ENCODE measurements at regions not wholly inside any gene's neighbourhood (a gene's known extent, or its start where the extent isn't known, plus 50 kb on each side); places are given as distances from the start of the nearest gene placed in this dataset.

DNA sequence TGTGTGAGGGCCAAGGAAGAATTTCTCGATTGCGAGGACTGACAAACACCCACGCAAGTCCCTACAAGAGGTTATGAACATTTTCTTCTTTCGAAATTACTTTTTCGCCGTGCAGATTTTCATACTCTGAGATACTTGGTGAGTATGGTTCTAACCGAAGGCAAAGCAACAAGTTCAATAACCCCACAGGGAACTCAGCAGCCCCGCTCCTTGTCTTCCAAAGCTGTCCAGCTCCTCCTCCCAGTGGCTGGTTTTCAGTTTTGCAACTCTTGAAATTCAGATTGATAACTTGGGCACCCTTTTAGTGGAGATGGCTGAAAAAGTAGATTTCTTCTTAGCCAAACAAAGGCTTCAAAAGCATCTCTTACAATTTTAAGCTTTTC is 154.4 kb downstream of the SETD4 start:
- no peak overlapping the region for H3K4me3 ChIP-seq (ENCODE audit: low read depth, low read length)
- TF ChIP-seq, protein P1, sequence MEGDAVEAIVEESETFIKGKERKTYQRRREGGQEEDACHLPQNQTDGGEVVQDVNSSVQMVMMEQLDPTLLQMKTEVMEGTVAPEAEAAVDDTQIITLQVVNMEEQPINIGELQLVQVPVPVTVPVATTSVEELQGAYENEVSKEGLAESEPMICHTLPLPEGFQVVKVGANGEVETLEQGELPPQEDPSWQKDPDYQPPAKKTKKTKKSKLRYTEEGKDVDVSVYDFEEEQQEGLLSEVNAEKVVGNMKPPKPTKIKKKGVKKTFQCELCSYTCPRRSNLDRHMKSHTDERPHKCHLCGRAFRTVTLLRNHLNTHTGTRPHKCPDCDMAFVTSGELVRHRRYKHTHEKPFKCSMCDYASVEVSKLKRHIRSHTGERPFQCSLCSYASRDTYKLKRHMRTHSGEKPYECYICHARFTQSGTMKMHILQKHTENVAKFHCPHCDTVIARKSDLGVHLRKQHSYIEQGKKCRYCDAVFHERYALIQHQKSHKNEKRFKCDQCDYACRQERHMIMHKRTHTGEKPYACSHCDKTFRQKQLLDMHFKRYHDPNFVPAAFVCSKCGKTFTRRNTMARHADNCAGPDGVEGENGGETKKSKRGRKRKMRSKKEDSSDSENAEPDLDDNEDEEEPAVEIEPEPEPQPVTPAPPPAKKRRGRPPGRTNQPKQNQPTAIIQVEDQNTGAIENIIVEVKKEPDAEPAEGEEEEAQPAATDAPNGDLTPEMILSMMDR (IDR thresholded peaks at IDR 0.05; ENCODE audit: insufficient read depth, low read depth, low read length) = no peak
- DNase-seq (ENCODE audit: low read depth) = no peak

DNA sequence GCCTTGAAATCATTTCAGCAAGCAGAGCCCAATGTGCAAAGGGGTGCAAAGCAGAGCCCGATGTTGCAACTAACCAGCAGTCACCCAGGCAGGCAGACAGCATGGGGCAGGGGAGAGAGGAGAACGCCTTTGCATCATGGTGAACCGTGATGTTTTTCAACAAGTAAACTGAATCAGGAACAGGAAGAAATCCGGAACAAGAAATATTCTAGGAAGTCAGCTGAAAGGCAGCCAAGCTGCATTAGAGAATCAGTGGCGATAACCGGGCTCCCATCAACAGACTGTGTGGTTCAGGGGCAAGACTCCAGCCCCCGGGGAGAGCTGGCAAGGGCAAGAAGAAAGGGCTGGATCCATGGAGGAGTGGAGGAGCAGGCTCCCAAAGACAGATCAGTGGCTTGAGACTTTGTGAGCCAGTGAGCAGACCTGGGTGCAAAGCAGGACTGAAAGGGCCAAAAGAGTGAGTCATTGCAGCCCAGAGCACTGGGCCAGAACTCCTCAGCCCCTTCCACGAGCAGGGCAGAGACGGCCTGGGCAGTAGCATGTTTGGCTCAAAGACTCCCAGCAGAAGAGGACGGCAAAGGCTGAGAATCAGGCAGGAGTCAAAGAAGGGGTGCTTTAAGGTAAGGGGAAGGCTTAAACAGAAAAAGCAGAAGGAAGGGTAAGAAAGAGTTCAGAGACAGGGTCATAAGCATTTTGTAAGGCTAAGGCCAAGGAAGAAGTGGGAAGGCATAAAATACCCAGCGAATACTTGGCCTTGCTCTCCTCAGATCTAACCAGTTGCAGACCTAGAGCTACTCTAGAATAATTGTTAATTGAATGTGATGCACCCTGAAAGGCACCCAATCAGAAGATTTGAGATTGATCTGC is 155.0 kb downstream of the SETD4 start:
- TF ChIP-seq, protein P1 (IDR thresholded peaks at IDR 0.05; ENCODE audit: insufficient read depth, low read depth, low read length) = no peak
- DNase-seq (ENCODE audit: low read depth) = no peak
- no peak overlapping the region for H3K4me3 ChIP-seq (ENCODE audit: low read depth, low read length)

DNA sequence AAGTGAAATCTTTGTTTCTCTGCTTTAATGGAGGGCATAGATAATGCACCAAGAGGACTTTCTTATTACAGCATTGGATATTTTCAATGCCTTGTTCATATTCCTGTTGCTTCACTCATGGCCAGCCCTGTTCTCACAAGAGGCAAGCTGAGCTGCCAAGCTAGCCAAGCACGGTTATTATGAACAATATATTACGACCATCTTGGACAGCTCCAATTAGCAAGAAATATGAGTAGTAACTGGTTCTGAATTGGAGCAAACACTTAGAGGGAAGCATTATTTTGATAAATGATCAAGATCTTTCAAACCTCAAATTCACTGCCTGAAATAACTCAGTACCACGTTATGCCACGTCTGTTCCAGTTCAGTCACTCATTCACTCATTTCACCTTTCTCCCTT is 159.8 kb downstream of the SETD4 start:
- no peak for DNase-seq (ENCODE audit: low read depth)
- TF ChIP-seq, protein P1 (IDR thresholded peaks at IDR 0.05; ENCODE audit: insufficient read depth, low read depth, low read length) = no peak
- H3K4me3 ChIP-seq (ENCODE audit: low read depth, low read length) = no peak overlapping the region

DNA sequence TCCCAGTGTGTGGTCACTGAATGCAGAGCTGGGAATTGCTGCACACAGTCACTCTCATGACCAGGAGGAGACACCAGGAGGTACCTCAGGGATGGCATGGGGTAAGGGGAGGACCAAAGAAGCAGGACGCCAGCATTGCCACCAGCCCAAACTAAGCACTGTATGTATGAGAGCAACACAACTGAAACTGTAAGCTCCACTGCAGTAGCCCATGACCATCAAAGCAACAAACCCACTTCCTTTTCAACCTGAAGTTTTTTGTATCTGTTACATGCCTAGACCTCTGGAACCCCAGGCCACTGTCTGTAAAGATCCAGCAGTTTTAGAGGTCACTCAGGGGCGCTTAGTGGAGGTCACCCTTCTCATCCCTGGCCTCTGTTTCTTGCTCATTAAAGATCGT is 164.3 kb downstream of the SETD4 start:
- no peak for DNase-seq (ENCODE audit: low read depth)
- TF ChIP-seq, protein P1 (IDR thresholded peaks at IDR 0.05; ENCODE audit: insufficient read depth, low read depth, low read length) = no peak
- no peak overlapping the region for H3K4me3 ChIP-seq (ENCODE audit: low read depth, low read length)

DNA sequence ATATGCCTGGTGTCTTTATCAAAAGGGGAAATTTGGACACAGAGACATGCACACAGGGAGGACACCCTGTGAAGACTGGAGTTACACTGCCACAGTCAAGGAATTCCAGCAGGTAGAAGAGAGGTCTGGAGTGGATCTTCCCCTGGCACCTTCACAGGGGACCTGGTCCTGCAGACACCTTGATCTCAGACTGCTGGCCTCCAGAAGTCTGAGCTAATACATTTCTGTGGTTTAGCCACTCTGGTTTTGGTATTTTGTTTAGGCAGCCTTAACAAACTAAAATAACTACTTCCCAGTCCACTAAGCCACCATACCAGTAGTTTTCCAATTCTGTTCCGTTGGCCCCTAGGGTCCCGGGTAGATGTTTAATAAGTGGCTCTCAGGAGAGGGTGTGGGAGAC is 164.7 kb downstream of the SETD4 start:
- TF ChIP-seq, protein P1 (IDR thresholded peaks at IDR 0.05; ENCODE audit: insufficient read depth, low read depth, low read length) = no peak
- no peak for DNase-seq (ENCODE audit: low read depth)
- H3K4me3 ChIP-seq (ENCODE audit: low read depth, low read length) = no peak overlapping the region

DNA sequence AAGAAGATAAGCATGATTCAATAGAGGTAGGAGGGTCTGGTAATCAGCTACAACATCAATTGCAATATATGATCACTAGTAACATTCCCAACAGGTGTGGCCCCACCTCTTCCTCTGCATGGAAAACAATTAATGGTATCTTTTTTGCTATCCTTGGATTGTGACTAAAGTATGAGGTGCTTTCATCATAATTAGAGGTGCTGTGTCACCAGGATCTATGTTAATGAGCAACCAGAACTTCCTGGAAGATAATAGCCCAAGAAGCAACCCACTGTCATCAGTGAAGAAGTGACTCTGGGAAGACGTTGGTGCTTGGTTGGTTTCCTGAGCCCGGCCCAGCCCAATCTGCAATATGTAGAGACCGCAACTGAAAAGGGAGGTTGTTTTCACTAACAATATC is 167.2 kb downstream of the SETD4 start:
- DNase-seq (ENCODE audit: low read depth) = no peak
- TF ChIP-seq, protein P1 (IDR thresholded peaks at IDR 0.05; ENCODE audit: insufficient read depth, low read depth, low read length) = no peak

DNA sequence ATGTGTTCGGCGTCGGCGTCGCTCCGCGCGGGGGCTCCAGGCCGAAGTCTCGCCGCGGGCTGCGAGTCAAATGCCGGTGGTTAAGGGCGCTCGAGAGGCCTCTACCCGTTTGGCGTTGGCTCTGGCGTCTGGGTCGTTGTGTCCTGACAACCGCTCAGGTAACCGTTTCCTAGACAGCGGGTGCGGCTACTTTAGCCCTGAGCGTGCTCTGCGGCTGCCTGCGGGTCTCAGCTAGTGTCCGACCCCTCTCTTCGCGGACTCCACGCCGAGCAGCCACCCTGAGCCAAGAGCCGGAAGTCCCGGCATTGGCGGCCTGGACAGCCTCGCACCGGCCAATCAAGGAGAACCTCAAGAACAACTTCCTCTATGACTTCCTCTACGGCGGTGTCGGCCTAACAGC is 173.4 kb downstream of the SETD4 start:
- no peak overlapping the region for H3K4me3 ChIP-seq (ENCODE audit: low read depth, low read length)
- no peak for DNase-seq (ENCODE audit: low read depth)
- TF ChIP-seq, protein P1 (IDR thresholded peaks at IDR 0.05; ENCODE audit: insufficient read depth, low read depth, low read length) = no peak

More for the DNA sequence above, 167.2 kb downstream of the SETD4 start:
- no peak overlapping the region for H3K4me3 ChIP-seq (ENCODE audit: low read depth, low read length)

Data from fibroblast of villous mesenchyme (primary cell).